GDM1 (cell line): ENCODE measurements at regions not wholly inside any gene's neighbourhood (a gene's known extent, or its start where the extent isn't known, plus 50 kb on each side); places are given as distances from the start of the nearest gene placed in this dataset.

ENCODE experiments used
- DNase-seq: peaks from one replicate; lab custom pipeline; 2025; lab: John Stamatoyannopoulos, UW

DNA sequence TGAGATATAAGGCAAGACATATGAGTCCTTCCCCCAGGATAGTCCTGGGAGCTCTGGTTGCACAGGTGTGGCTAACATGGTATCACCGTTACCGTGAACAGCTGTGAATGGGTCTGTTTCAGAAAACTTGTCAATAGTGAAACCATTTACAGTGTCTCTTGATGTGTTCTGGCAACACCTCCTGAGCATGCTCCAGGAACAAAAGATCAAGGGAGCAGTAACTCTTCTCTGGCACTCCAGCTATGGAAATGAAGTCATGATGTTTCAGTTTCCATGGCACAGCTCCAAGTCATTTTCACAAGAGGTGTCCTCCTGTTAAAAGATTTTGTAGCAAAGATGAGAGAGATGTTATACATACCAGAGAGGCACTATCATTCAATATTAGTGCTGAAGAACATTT is 253.7 kb downstream of the SNAPC1 start:
- DNase-seq = no peak

DNA sequence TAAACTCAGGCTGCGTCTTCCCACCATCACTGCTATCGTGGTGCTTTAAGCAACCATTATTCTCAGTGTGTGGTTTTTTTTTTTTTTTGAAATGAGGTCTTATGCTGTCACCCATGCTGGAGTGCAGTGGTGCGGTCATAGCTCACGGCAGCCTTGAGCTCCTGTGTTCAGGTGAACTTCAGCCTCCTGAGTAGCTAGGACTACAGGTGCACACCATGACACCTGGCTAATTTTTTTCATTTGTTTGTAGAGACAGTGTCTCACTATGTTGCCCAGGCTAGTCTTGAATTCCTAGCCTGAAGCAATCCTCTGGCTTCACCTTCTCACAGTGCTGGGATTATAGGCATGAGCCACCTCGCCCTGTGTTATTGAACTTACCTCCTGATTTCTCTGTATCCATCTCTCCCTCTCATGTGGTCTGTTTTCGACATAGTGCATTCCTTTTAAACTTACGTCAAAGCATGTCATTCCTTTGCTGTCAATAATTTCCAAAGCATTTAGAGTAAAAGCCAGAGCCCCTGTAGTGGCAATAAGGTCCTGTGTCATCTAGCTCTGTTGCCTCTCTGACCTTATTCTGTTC is 255.5 kb downstream of the SNAPC1 start:
- no peak for DNase-seq

DNA sequence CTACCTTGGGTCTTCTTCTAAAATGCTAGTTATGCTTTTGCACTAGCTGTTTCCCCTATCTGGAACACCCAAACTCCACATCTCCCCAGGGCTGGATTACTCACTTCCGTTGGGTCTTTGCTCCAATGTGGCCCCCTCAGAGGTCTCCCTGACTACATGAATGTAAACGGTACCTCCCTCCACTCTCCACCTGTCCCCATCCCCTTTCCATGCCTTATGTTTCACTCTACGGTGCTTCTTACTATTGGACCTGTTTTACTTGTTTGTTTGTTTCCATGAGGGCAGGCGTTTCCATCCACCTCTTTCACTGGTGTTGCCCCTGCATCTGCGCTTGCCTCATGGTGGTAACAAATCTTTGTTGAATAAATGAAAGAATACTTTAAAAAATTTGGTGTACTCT is 256.4 kb downstream of the SNAPC1 start:
- DNase-seq = no peak

DNA sequence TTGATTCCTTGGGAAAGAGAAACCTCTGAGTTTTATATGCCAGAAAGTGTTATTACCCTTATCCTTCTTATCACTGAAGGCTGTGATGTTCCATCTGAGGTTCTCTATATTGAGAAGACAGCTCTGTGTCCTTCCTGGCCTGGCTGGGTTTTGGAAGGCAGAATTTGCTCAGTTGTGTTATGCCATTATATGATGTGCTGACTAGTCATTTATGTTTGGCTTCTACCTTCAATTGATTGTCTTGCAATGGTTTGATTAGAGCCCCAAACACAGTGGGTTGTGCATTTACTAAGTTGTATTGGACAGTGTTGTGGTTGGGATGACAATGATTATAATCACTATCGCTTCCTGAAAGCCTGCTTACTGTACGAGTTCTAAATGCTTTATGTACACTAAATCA is 265.7 kb downstream of the SNAPC1 start:
- no peak for DNase-seq

DNA sequence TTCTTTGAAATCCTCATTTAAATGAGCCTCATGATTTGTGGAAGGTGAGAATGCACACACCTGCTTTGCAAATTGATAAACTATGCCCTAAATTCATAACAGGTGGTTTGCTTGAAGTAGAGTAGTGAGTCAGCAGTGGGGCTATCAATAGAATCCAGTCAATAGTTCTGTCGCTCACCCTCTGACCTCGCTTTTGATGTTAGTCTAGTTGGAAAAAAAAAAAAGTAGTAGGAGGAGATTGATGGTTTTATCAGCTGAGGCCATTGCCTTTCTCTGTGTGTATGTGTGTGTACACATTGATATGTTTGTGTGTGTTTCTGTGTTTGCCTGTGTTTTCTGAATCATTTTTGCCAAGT is 267.3 kb downstream of the SNAPC1 start:
- no peak for DNase-seq

DNA sequence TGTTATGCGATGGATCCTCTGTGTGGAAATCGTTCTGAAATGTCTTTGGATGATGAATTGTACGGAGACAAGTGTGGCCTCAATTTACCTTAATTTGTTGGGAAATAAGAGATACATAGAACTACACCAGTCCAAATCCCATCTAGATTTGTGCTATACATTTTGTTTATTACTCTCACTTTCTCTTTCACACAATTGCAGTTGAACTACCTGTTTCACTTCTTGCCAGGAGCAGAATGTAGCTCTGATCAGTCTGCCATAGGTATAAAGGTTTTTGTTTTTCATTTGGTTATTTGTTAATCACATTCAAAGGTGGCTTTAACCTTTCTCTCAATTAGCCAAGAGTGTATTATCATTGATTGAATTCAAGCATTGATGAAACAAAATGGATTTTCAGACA is 268.2 kb downstream of the SNAPC1 start:
- no peak for DNase-seq

DNA sequence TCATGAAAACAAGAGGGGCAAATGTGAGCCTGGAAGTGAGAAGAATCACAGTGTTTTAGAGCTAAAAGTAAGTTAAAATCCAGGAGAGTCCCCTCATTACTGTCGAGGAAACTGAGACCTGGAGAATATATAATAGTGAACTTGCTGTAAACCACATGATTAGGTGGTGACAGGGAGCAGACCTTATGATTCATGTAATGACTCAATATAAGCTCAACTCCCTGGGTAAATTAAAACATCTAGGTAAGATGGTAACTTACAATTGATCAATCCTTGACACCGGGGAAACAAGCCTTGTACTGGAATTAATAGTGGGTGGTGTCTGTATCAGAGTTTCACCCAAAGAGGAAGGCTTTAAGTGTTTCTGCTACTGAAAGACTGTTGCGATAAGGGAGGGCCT is 269.3 kb downstream of the SNAPC1 start:
- no peak for DNase-seq

DNA sequence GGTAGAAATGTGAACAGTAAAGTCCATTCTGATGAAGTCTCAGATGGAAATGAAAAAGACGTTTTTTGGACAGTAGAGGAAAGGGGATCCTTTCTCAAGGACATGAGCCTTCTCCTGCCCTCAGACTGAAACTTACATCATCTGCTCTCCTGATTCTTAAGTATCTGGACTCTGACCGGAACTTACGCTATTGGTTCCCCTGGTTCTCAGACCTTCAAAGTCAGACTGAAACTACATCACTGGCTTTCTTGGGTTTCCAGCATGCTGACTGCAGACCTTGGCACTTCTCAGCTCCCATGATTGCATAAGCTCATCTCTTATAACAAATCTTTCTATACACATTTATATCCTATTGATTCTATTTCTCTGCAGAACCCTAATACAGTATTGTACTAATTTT is 291.0 kb downstream of the SNAPC1 start:
- no peak for DNase-seq

DNA sequence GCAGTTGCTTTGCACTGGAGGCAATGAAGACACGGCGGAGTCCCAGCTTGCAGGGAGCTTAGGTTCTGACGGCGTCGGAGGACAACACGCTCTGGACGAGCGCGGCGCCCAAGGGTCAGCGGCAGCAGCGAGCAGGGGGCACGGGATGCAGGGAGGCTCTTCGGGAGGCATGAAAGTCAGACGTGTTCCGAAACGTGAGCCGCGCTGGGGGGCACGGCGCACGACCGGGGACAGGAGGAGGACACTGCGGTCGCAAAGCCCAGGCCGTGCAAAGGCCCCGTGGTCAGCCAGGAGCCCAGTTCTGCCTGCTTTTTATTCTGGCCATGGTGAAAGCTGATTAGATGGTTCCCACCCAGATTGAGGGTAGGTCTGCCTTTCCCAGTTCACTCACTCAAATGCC is 294.6 kb downstream of the SNAPC1 start:
- no peak for DNase-seq

DNA sequence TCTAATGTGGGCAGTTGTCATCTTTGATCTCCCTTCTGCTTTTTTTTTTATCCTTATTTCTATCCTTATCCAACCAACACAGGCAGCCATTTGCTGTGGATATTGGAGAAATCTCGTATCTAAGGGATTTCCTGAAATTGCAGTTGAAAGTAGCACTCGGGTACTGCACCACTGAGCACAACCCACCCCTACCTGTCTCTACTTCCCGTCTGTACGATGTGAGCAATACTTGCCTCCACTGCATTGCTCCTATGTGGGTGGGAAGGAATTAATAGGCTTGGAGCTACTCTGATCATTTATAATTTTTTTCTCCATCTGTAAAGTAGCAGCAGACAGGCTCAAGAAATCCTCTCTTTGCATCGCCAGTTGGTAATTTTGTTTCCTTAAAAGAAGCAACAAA is 300.4 kb downstream of the SNAPC1 start:
- DNase-seq = no peak

DNA sequence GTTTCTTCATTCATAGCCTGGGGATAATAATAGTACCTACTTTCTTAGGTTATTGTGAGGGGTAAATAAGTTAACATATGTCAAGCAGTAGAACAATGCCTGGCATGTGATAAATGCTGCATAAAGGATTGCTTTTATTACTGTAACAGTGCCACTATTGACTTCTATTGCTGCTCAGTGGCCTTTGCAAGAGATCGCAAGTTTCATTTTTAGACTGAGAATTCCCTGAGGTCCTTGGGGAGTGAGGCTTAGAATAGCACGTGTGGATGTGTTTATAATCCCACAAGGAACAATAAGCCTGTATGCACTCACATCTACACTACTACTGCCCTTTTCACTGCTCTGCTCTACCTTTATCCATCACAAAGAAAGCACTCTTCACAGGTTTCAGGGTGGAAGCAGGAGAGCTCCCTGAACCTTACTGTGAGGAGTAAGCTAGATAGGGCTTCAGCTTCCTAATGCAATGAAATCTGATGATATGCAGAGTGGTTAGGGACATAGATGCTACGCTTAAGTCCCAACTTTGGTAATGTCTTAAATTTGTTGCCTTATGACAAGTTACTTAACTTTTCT is 302.6 kb downstream of the SNAPC1 start:
- DNase-seq = no peak

DNA sequence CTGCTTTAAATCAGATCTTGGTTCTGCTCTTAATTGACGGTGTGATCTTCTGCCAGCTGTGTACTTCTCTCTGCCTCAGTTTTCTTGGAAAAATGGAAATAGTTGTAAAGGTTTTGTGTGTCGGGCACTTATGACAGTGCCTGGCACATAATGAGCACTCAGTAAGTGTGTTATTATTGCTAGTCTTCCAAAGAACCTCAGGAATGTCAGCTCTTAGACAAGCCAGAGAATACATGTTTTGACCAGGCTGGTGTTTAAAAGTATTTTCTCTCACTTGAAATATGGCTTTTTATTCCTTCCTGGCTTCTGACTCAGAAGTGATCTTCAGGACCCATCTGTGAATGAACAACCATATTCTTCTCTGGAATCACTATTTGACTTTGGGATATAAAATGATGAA is 304.1 kb downstream of the SNAPC1 start:
- no peak for DNase-seq

DNA sequence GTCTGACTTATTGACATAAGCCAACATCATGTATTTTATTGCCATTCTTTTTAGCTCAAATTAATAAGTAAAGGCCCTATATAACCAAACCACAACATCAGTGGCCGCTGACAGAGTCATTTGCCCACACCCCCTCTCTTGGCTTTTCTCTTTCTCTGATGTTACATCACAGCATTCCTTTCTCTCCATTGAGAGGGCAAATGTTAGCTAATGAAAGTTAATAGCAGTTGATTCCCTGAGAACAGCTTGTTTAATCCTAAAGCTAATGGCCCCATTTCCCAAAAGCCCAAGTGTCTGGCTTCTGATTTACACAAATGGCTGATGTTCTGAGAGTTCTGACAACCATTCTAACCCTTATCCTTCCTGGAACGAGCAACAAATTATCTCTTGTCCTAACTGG is 308.8 kb downstream of the SNAPC1 start:
- no peak for DNase-seq

DNA sequence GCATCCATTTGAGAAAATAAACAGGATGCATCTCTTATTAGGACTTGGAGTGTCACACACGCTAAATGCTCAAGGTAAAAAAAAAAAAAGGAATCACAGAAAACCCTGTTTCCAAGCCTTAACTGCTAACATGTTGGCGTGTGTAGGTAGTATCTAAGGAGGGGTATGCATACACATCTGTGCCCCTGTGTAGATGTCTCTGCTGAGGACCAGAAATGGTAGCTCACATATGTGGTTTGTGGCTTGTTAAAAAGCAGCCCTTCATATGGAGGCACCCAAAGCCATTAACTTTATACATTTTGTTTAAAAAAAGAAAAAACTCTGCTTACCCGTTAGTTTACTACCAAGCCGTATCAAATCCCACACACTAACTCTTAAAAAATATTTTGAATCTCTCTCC is 314.1 kb downstream of the SNAPC1 start:
- no peak for DNase-seq

DNA sequence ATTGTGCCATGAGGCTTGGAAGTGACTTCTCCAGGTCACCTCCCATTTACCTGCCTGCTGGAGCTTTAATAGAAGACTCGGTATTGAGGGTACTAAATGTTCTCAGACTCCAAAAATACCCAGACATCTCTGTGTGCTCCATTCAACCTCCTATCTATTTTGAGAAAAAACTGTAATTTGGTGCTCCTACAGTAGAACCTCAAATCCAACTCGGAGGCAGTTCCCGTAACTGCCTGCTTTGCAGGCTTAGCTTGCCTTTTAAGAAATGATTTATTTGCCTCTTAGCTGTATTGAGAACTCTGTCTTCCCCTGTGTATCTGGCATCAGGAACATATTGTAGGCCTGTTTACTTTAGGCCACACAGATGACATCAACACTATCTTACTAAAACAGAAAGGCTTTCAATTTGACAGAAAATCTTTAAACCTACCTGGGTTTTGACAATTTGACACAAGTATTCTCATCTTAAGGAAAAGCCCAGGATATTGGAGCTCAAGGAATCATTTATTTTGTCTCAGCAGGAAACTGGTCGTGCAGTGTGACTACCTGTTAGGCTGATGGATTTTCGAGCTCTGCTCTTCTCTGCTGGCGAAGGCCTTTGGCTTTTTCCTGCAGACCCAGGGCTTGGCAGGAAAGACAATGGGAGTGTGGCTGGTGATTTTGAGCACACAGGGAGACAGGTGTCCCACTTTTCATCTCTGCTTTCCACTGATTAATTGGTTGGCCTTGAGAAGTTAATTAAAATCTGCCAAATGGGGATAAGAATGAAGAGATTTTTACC is 314.8 kb downstream of the SNAPC1 start:
- no peak for DNase-seq

DNA sequence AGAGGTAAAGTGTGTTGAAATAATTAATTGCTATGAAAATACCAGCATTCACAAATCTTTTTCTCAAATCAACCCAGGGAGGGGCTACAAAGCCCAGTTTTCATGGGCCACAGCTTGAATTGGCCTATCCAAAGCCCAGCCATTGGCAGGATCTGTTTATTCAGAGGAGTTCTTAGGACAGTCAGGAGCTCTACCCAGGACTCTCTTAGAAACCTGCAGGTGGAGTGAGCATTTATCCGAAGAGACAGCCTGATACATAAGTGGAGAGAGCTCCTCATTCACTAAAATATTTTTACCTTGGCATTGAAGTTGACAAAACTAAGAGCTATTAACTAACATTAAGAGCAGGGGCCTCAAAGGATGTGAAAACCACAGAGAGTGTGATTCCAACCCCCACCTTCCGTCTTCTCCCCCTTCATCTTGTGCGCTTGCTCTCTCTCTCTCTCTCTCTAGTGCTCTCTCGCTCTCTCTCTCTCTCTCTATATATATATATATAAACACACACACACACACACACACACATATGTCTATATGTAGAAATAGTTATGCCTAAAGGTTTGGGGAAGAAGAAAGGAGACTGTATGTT is 315.5 kb downstream of the SNAPC1 start:
- DNase-seq = no peak

DNA sequence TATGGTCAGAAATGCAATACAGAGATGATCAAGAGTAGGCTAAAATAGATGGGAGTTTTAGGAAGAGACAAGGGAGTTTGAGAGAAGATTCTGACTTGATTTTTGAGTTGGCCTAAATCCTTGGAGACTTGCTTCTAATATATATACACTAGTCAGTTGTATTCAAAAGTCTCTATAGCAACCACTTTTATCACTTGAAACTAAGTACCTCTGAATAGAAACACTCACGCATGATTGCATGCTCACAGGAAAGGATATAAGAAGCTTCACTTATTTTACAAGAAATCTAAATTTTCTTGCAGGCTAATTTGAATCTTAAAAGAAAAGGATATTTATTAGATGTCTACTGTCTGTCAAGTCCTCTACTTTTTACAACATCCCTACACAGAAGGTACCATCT is 316.8 kb downstream of the SNAPC1 start:
- DNase-seq = no peak

DNA sequence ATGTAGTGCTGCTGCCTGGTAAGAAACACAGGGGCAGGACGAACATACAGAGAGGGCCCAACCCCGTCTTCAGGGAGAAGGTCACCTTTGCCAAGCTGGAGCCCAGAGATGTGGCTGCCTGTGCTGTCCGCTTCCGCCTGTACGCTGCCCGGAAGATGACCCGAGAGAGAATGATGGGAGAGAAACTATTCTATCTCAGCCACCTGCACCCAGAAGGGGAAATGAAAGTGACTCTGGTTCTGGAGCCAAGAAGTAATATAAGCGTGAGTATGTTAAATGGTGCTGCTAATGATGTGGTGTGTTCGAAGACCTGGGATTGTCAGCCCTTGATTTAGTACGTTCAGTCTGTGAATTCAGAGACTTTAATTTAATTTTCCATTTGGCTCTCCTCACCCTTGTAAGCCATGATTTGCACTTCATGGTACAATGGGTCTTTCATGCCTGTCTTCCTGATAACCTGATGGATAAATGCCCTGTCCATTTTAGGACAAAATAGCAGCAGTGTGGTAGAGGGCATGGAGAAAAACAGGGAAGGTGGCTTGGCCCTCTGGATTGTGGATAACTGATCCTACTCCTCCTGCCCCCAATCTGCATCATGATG is 318.9 kb downstream of the SNAPC1 start:
- no peak for DNase-seq

DNA sequence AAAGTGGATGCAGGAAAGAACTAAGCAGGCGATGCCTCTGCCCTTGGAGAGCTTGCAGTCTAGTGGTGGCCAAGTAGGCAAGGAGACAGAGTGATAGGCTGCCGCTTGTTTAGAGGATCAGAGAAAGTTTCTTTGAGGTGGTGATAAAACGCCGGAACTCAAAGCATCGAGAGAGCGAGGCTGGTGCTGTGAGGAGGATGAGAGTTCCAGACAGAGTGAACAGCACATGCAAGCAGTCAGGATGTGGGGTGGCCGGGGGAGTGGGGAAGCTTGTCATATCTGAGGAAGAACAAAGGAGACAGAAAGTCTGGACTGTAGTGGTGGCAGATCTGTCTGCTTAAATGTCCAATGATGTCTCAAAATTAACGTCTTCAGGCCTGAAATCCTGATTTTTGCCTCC is 319.7 kb downstream of the SNAPC1 start:
- no peak for DNase-seq

DNA sequence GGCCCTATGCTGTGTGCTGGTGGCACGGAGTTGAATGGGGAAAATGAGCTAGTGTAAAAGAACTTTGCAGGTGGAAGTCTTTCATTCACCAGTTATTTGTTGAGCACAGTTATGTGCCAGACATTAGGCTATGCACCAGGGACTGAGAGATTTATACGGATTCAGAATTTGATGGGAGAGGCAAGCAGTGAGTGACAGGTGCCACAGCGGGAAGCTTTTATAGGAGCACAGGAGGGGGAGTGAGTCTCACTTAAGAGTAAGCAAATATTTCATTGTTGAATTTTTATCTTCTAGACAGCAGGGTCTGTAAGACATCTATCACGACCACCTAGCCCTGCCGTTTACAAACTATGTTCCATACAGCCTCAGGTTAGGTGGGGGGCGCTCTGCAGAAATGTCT is 320.6 kb downstream of the SNAPC1 start:
- no peak for DNase-seq

DNA sequence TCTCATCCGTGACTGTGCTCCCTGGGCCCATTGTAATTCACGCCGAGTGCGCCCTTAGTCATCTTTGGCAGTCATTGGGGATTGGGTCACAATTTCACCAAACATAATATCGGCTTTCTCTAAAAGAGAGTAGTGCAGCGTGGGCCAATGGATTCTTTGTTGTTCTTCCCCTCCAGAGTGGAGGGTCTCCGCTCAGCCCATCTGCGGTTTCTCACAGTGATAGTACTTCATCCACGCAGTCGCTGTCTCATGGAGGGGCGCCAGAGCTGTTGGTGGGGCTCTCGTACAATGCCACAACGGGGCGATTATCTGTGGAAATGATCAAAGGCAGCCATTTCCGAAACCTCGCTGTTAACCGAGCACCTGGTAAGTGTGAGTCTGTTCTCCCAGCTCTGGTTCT is 321.8 kb downstream of the SNAPC1 start:
- no peak for DNase-seq

DNA sequence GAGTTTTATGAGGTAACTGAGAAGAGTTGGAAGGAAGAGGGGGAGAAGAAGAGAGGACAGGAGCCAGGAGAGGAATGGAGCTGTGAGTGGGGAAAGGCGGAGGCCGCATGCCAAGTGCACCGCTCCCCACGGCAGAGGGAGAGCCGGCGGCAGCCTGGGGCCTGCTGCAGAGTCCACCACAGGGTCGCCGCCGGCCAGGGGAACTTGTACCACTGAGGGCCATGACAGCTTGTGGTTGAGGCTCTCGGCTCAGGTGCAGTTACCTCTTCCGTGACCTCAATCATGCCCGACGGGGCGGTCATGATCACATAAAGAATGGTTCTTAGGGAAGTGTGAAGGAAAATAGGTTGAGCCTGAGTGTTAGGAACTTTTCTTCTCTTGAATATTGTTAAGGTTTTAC is 325.0 kb downstream of the SNAPC1 start:
- DNase-seq = no peak

DNA sequence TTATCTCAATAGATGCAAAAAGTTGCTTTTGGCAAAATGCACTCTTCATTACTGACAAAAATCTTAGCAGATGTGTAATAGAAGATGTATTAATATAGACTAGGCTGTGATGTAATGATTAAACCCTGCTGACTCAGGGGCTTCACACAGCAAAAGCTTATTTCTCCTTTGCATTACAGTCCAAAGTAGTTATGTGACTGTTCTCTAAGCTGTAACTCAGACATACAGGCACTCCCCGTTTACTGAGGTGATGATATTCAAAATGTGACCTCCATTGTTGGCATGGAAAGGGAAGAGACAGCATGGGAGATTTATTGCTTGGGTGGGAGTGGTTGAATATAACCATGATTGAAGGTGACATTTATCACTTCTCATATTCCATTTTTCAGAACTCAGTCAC is 331.5 kb downstream of the SNAPC1 start:
- no peak for DNase-seq
